PC-3 (cell line): ENCODE measurements at regions not wholly inside any gene's neighbourhood (a gene's known extent, or its start where the extent isn't known, plus 50 kb on each side); places are given as distances from the start of the nearest gene placed in this dataset.

ENCODE experiments used
- EZH2 ChIP-seq: fragments of 300-600 bp; sonication (generic); IDR thresholded peaks from one replicate; pipeline ENCODE4 v1.6.1; 2017; ENCODE audit warnings: antibody characterized with exemption, mild to moderate bottlenecking, low read length; ENCODE audit not compliant: unreplicated experiment
- EZH2phosphoT487 ChIP-seq: fragments of 300-600 bp; sonication (generic); IDR thresholded peaks from 2 replicates; pipeline ENCODE4 v1.6.1; 2018; ENCODE audit warnings: mild to moderate bottlenecking, antibody characterized with exemption, low read length, borderline replicate concordance
- TF ChIP-seq, protein P1 (sequence below): fragments of 300-600 bp; sonication (generic); conservative IDR thresholded peaks from 2 replicates; pipeline ENCODE4 v1.5.1; 2017; ENCODE audit warnings: antibody characterized with exemption, low read depth, mild to moderate bottlenecking, low read length

- TF ChIP-seq EZH2 = no peak
- TF ChIP-seq, protein P1, sequence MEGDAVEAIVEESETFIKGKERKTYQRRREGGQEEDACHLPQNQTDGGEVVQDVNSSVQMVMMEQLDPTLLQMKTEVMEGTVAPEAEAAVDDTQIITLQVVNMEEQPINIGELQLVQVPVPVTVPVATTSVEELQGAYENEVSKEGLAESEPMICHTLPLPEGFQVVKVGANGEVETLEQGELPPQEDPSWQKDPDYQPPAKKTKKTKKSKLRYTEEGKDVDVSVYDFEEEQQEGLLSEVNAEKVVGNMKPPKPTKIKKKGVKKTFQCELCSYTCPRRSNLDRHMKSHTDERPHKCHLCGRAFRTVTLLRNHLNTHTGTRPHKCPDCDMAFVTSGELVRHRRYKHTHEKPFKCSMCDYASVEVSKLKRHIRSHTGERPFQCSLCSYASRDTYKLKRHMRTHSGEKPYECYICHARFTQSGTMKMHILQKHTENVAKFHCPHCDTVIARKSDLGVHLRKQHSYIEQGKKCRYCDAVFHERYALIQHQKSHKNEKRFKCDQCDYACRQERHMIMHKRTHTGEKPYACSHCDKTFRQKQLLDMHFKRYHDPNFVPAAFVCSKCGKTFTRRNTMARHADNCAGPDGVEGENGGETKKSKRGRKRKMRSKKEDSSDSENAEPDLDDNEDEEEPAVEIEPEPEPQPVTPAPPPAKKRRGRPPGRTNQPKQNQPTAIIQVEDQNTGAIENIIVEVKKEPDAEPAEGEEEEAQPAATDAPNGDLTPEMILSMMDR = no peak
- no peak for TF ChIP-seq EZH2phosphoT487
Observed at GRCh38 chr5:136518814-136519213, 153.5 kb upstream of the TRPC7 start.
